ENCODE measurements at regions not wholly inside any gene's neighbourhood (a gene's known extent, or its start where the extent isn't known, plus 50 kb on each side); places are given as distances from the start of the nearest gene placed in this dataset.
"Not testable (repeated sequence)": the region's sequence is repeated elsewhere in the genome, so short reads cannot be mapped to it uniquely, and the experiment has no call there.

GRCh38 chr3:124299831-124300230, 307.9 kb upstream of the ROPN1 start:
- FAIRE-seq (no peak), DNase-seq (ENCODE audit: insufficient read length, low spot score) (no peak)

DNA sequence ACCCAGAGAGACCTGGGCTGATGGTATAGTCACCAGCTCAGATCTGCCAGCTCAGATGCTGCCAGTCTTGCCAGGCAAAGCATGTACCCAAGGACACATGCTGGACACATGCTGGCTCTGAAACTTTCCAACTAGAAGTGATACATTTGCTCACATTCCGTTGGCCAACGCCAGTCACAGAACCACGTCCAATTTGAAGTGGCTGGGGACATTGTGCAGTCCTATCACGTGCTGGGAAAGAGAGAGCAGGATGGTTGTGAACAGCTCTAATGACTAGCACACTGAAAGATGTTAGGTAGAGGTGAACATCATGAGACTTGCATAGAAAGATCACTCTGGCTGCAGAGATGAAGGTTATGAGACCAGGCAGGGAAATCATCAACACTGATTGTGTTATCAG, 308.5 kb upstream of the ROPN1 start:
- FAIRE-seq (no peak), DNase-seq (ENCODE audit: insufficient read length, low spot score) (no peak)

GRCh38 chr3:124303305-124303910, 311.5 kb upstream of the ROPN1 start:
- DNase-seq (ENCODE audit: insufficient read length, low spot score) (no peak), FAIRE-seq (no peak)

GRCh38 chr3:124306665-124307064, 314.7 kb upstream of the ROPN1 start:
- FAIRE-seq (no peak), DNase-seq (ENCODE audit: insufficient read length, low spot score) (no peak)

- DNase-seq (ENCODE audit: insufficient read length, low spot score) (no peak), FAIRE-seq (no peak)
Measured at GRCh38 chr3:124313621-124314020, 321.7 kb upstream of the ROPN1 start.

DNA sequence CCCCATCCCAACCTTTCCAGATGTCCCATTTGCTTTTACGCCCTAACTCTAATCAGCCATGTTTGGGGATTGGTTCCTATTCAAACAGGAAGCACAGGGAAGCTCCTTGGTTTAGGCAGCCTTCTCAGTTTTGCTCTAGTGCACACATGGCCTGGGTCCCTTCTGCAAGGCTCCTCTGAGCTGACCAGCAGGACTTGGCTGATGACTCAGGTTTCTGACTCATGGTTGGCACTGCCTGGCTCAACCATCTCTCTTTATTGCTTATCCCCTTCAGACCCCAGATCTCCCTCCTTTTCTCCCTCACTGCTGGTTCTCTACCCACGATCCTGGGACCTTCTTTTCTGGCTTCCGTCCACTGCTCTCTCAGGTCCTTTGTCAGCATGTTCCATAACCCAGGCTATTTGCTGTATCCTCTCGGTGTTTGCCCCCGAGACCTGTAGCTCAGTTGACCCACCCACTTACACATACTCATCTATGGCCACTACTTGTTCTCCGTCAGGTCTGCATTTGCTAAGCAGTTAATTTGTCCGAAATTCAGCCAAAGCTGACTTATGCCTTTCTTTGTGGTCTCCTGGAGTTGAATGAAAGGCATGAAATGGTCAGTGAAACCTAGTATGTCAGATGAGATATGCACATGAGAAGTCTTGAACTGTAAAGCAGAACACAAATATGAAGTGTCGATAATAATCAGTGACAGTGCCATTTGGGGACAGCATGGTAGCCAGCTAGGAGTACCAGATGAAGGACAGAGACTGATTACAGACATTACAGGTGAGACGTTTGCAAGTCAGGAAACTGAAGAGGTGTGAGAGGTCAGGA, 323.5 kb upstream of the ROPN1 start:
- FAIRE-seq, result no peak
- no peak for DNase-seq (ENCODE audit: insufficient read length, low spot score)

DNA sequence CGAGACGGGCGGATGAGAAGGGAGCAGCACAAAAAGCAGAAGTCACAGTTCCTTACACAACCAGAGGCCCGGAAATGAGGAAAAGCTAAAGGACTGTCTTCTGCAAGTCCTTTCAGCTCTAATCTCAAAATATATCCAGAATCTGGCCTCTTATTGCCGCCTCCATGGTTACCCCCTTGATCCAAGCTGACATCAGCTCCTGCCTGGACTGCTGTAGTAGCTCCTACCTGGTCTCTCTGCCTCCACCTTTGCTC, 324.0 kb upstream of the ROPN1 start:
- no peak for FAIRE-seq
- no peak for DNase-seq (ENCODE audit: insufficient read length, low spot score)

- FAIRE-seq, result no peak
- DNase-seq (ENCODE audit: insufficient read length, low spot score), result no peak
Measured at GRCh38 chr3:124318014-124318413, 326.1 kb upstream of the ROPN1 start.

- DNase-seq (ENCODE audit: insufficient read length, low spot score) (no peak), FAIRE-seq (no peak)
Measured at GRCh38 chr3:124318656-124319055, 326.7 kb upstream of the ROPN1 start.

DNA sequence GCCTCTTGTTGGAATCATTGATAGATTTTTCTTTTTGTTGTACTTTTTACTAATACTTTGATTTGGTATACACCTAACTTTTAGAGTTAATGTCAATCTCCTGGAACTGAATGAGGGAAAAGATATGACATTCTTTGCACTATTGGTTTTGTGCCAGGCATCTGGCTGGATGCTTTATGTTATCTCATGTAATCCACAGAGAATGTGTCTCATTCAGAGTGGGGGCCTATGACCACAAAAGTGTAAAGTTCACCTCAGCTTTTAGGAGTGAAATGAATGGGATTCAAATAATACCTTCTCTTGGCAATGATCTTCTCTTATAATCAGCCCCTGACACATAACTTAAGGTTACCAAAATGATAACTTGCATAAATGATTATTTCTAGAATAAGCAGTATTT, 329.1 kb upstream of the ROPN1 start:
- DNase-seq (ENCODE audit: insufficient read length, low spot score) (no peak), FAIRE-seq (no peak)

DNA sequence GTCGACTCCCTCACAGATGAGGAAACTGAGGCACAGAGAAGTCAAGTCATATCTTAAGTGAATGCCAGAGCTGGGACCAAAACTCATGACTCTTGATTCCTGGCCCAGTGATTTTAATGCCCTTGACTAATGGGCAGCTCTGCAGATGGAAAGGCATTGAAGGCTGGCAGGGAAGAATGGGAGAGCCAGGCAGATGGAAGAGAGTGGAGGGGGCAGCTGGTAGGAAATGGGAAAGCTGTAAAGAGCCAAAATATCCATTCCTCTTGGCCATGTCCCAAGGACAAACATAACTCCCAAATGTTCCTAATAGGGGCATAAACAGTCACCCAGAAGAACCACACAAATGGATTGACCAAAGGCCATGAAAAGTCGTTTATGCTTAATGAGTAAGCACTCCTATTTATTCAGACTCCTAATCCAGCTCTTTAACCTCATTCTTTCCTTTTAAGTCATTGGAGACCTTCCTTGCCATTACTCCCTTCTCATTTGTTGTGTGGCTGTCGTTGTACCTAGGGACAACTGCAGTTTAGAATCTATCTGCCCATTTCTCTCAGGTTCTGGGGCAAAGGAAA, 330.5 kb upstream of the ROPN1 start:
- no peak for DNase-seq (ENCODE audit: insufficient read length, low spot score)

GRCh38 chr3:124322966-124323365, 331.0 kb upstream of the ROPN1 start:
- DNase-seq (ENCODE audit: insufficient read length, low spot score), result no peak
- no peak for FAIRE-seq

More for the DNA sequence above, 330.5 kb upstream of the ROPN1 start:
- FAIRE-seq, result no peak

DNA sequence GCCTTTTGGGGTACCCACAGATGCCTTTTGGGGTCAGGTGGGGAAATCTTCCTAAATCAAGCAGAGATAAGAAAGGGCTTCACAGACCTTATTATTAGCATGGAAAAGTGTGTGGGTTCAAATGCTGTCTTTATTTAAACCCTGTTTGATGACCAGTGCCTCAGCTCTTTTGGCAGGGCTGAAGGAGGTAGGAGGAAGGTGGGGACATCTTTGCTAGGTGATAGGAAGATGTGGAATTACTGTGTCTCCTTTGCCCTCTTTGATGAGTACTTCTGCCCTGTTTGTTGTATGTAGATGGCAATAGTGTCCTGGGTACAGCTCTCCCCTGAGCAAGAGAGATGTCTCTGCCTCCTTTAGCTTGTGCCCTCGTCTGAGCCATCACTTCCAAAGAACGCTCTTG, 333.3 kb upstream of the ROPN1 start:
- DNase-seq (ENCODE audit: insufficient read length, low spot score) (no peak), FAIRE-seq (no peak)

DNA sequence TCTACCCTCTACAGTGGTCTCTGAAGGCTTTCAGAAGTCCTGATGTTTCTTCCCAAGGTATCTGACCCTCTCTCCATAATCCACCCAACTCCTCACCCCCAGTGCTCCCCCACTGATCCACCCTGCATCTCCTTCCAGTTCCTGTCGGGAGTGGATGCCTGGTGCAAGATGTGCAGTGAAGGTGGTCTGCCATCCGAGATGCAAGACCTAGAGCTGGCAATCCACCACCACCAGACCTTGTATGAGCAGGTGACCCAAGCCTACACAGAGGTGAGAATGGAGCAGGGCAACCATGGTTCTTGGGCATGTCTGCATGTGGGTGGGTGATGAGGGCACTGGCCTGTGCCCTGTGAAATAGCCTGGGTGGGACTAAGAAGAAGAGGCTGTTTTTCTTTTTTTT, 337.8 kb upstream of the ROPN1 start:
- no peak for FAIRE-seq

DNA sequence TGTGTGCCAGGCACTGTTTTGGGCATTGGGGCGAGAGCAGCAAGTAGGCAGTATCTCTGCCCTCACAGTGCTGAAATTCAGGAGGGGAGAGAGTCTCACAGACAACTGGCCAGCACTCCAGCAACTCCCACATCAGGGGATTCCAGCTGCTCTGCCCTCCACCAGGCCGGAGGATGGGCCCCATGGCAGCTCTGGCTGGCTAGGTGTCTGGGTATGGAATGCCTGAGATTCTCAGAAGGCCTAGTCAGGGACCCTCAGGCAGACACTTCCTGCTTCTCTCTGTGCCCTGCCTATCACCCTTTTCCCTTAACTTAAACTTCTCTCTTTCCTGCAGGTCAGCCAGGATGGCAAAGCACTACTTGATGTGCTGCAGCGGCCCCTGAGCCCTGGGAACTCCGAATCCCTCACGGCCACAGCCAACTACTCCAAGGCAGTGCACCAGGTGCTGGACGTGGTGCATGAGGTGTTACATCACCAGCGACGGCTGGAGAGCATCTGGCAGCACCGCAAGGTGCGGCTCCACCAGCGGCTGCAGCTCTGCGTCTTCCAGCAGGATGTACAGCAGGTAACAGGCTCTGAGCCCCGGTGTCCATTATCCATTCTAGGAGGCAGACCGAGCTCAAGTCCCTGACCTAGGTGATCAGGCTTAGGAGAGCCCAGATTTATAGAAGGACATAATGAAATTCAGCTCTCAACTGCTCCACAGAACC, 342.2 kb upstream of the ROPN1 start:
- DNase-seq (ENCODE audit: insufficient read length, low spot score), result no peak
- FAIRE-seq, result no peak

More for the DNA sequence above, 337.8 kb upstream of the ROPN1 start:
- no peak for DNase-seq (ENCODE audit: insufficient read length, low spot score)

- no peak for FAIRE-seq
- DNase-seq (ENCODE audit: insufficient read length, low spot score), result no peak
Measured at GRCh38 chr3:124336067-124336656, 344.2 kb upstream of the ROPN1 start.

- no peak for FAIRE-seq
- no peak for DNase-seq (ENCODE audit: insufficient read length, low spot score)
Measured at GRCh38 chr3:124345845-124346244, 353.9 kb upstream of the ROPN1 start.

GRCh38 chr3:124346487-124346886, 354.6 kb upstream of the ROPN1 start:
- no peak for DNase-seq (ENCODE audit: insufficient read length, low spot score)
- no peak for FAIRE-seq

DNA sequence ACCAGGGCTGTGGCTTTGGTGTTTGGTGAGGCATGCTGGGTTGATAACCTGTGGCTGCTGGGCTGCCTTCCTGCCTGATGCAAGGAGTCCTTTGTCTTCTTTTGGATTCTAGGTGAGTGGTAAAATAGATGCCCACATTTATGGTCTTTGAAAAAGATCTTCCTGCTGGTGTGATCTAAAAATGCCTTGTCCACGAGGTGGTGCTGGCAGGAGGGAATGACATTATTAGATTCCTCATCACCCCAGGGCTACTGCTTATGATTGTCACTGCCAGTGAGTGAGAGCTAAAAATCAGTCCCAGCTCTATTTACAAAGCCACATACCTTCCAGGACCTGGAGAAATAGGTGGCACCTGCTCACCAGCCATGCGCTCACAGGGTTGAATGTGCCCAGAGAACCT, 355.5 kb upstream of the ROPN1 start:
- DNase-seq (ENCODE audit: insufficient read length, low spot score) (no peak), FAIRE-seq (no peak)

GRCh38 chr3:124348555-124348954, 356.6 kb upstream of the ROPN1 start:
- not testable (repeated sequence) for DNase-seq (ENCODE audit: insufficient read length, low spot score); FAIRE-seq

DNA sequence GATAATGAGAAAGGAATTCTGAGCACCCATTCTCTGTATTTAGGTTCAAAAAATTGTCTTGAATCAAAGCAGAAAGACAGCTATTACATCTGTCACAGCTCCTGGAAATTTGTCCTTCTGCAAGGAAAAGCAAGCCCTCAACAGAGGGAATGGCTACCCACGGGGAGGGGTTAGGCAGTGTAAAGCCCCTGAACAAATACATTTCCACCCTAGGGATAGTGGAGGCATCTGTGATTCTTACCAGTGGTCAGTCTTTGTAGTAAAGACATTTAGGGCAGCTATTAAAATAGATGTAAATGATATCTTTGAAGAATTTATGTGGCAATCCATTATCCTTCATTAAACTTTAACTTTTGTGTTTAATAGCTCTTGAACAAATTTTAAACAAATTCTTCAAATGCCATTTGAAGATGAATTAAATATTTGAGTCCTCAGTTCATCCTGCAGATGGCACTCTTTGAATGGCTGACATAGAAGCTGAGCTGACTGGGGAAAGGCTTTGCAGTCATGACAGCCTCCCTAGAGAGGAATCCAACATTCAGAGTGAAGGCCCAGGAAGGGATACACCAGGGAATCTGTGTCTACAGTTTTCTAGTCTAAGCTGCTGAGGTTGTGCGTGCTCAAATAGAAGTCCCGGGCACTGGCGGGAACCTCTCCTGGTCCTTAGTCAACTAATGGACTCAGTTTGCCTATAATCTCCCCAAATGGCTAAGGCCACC, 359.7 kb upstream of the ROPN1 start:
- FAIRE-seq, result peak; percentile 75
- DNase-seq (ENCODE audit: insufficient read length, low spot score), result peak; percentile 16

Measured in GM19239 (cell line).